ENCODE measurements at regions not wholly inside any gene's neighbourhood (a gene's known extent, or its start where the extent isn't known, plus 50 kb on each side); places are given as distances from the start of the nearest gene placed in this dataset.

- TF ChIP-seq CTCF (IDR thresholded peaks at IDR 0.05): no peak
- TF ChIP-seq ZFX (IDR thresholded peaks at IDR 0.05; ENCODE audit: borderline replicate concordance): no peak
Measured at GRCh38 chr9:79301085-79301484, 270.7 kb upstream of the TLE4 start.

All from 22Rv1 (cell line).